GM12891 (cell line): ENCODE measurements at regions not wholly inside any gene's neighbourhood (a gene's known extent, or its start where the extent isn't known, plus 50 kb on each side); places are given as distances from the start of the nearest gene placed in this dataset.

Experiments used
- POLR2A ChIP-seq: IDR thresholded peaks from 2 replicates; pipeline ENCODE4 v1.6.1; 2011; ENCODE audit warnings: low read depth, low read length, control low read depth
- POLR2AphosphoS5 ChIP-seq: IDR thresholded peaks from 2 replicates; pipeline ENCODE4 v1.6.1; 2011; ENCODE audit warnings: low read depth, low read length, control low read depth

- no peak for TF ChIP-seq POLR2AphosphoS5
- TF ChIP-seq POLR2A: no peak
These were observed 280.3 kb downstream of the NPR3 start for GRCh38 chr5:32991421-32991815.
